UCSD-AML1 (cell line): ENCODE measurements at regions not wholly inside any gene's neighbourhood (a gene's known extent, or its start where the extent isn't known, plus 50 kb on each side); places are given as distances from the start of the nearest gene placed in this dataset.

Source experiments
- DNase-seq: peaks from one replicate; lab custom pipeline; 2025; ENCODE audit not compliant: unreplicated experiment; lab: John Stamatoyannopoulos, UW

- DNase-seq, result no peak
Observed at GRCh38 chr2:67651565-67651964, 254.4 kb downstream of the ETAA1 start.

GRCh38 chr2:67652679-67653078 is 255.5 kb downstream of the ETAA1 start:
- no peak for DNase-seq

GRCh38 chr2:67656875-67657274 is 259.7 kb downstream of the ETAA1 start:
- DNase-seq, result no peak

- no peak for DNase-seq
Observed at GRCh38 chr2:67658820-67659219, 261.7 kb downstream of the ETAA1 start.

- no peak for DNase-seq
Observed at GRCh38 chr2:67660015-67660602, 263.0 kb downstream of the ETAA1 start.

- no peak for DNase-seq
Observed at GRCh38 chr2:67660871-67661270, 263.7 kb downstream of the ETAA1 start.

GRCh38 chr2:67662222-67662621 is 265.1 kb downstream of the ETAA1 start:
- no peak for DNase-seq

GRCh38 chr2:67663776-67664175 is 266.6 kb downstream of the ETAA1 start:
- no peak for DNase-seq

GRCh38 chr2:67666386-67667053 is 269.4 kb downstream of the ETAA1 start:
- DNase-seq, result no peak

GRCh38 chr2:67667054-67667908 is 270.1 kb downstream of the ETAA1 start:
- DNase-seq, result no peak

- DNase-seq, result no peak
Observed at GRCh38 chr2:67668538-67668937, 271.4 kb downstream of the ETAA1 start.

- no peak for DNase-seq
Observed at GRCh38 chr2:67669168-67669567, 272.0 kb downstream of the ETAA1 start.

GRCh38 chr2:67669766-67670165 is 272.6 kb downstream of the ETAA1 start:
- no peak for DNase-seq

- DNase-seq, result no peak
Observed at GRCh38 chr2:67670747-67671183, 273.6 kb downstream of the ETAA1 start.

GRCh38 chr2:67671464-67672450 is 274.6 kb downstream of the ETAA1 start:
- DNase-seq, result no peak

GRCh38 chr2:67674668-67675067 is 277.5 kb downstream of the ETAA1 start:
- DNase-seq, result no peak

GRCh38 chr2:67684991-67685390 is 287.9 kb downstream of the ETAA1 start:
- no peak for DNase-seq

- no peak for DNase-seq
Observed at GRCh38 chr2:67686254-67686653, 289.1 kb downstream of the ETAA1 start.

GRCh38 chr2:67689186-67689585 is 292.1 kb downstream of the ETAA1 start:
- no peak for DNase-seq

GRCh38 chr2:67689651-67690050 is 292.5 kb downstream of the ETAA1 start:
- DNase-seq, result no peak

- no peak for DNase-seq
Observed at GRCh38 chr2:67694445-67694844, 297.3 kb downstream of the ETAA1 start.
